Neuronal stem cell (in vitro differentiated cells): ENCODE measurements at regions not wholly inside any gene's neighbourhood (a gene's known extent, or its start where the extent isn't known, plus 50 kb on each side); places are given as distances from the start of the nearest gene placed in this dataset.
"Not testable (repeated sequence)": the region's sequence is repeated elsewhere in the genome, so short reads cannot be mapped to it uniquely, and the experiment has no call there.

Experiments
- DNase-seq: peaks from one replicate; pipeline ENCODE4 v3.0.0-alpha.2; 2013; ENCODE audit warnings: low spot score
- H2AFZ ChIP-seq: one replicate; pipeline ENCODE4 v1.6.1; 2013; ENCODE audit warnings: mild to moderate bottlenecking, low read length, inconsistent platforms
- H2AK5ac ChIP-seq: 2 replicates; pipeline ENCODE4 v1.6.1; 2013; ENCODE audit warnings: low read depth, mild to moderate bottlenecking, inconsistent platforms, low read length, moderate library complexity, mixed read lengths
- H2BK120ac ChIP-seq: 2 replicates; pipeline ENCODE4 v1.6.1; 2013; ENCODE audit warnings: low read depth, mild to moderate bottlenecking, inconsistent platforms, low read length, moderate library complexity, mixed read lengths
- H2BK12ac ChIP-seq: one replicate; pipeline ENCODE4 v1.6.1; 2013; ENCODE audit warnings: low read length, inconsistent platforms
- H2BK15ac ChIP-seq: 2 replicates; pipeline ENCODE4 v1.6.1; 2013; ENCODE audit warnings: mild to moderate bottlenecking, low read length, inconsistent platforms, mixed read lengths
- H2BK5ac ChIP-seq: one replicate; pipeline ENCODE4 v1.6.1; 2013; ENCODE audit warnings: inconsistent platforms, mild to moderate bottlenecking, low read length, moderate library complexity
- H3K14ac ChIP-seq: one replicate; pipeline ENCODE4 v1.6.1; 2013; ENCODE audit warnings: low read length, inconsistent platforms
- H3K18ac ChIP-seq: 2 replicates; pipeline ENCODE4 v1.6.1; 2013; ENCODE audit warnings: low read length, inconsistent platforms
- H3K23ac ChIP-seq: 2 replicates; pipeline ENCODE4 v1.6.1; 2013; ENCODE audit warnings: low read depth, mild to moderate bottlenecking, mixed read lengths, low read length, inconsistent platforms; ENCODE audit not compliant: poor library complexity
- H3K27ac ChIP-seq: replicated peaks from 3 replicates; pipeline ENCODE4 v1.5.1; 2013; ENCODE audit warnings: low read length, inconsistent platforms
- H3K27me3 ChIP-seq, 3 experiments: 2 replicates each; pipeline ENCODE4 v1.6.1; 2013; ENCODE audit warnings: low read length in 3 of 3, mild to moderate bottlenecking in 2 of 3, inconsistent platforms in 1 of 3, low read depth in 1 of 3, mixed read lengths in 1 of 3, moderate library complexity in 1 of 3; ENCODE audit not compliant: control insufficient read depth in 3 of 3, insufficient read depth in 3 of 3
- H3K36me3 ChIP-seq, 2 donors: replicated peaks in 1 of 2; 2 replicates each; pipeline ENCODE4 v1.6.1; 2013; ENCODE audit warnings: low read length in 2 of 2; ENCODE audit not compliant: control insufficient read depth in 2 of 2, insufficient read depth in 2 of 2
- H3K4ac ChIP-seq: 2 replicates; pipeline ENCODE4 v1.6.1; 2013; ENCODE audit warnings: inconsistent platforms, mild to moderate bottlenecking, low read length, moderate library complexity
- H3K4me1 ChIP-seq, 2 donors: 1 replicate in 1 of 2; 2 replicates in 1 of 2; pipeline ENCODE4 v1.6.1; 2013; ENCODE audit warnings: low read length in 2 of 2, low read depth in 1 of 2; ENCODE audit not compliant: control insufficient read depth in 2 of 2, insufficient read depth in 1 of 2
- H3K4me2 ChIP-seq: one replicate; pipeline ENCODE4 v1.6.1; 2013; ENCODE audit warnings: mild to moderate bottlenecking, low read length, inconsistent platforms; ENCODE audit not compliant: insufficient read depth, poor library complexity, severe bottlenecking
- H3K4me3 ChIP-seq, 2 donors: 2 replicates each; pipeline ENCODE4 v1.5.1; 2013; ENCODE audit warnings: low read length in 2 of 2, mild to moderate bottlenecking in 2 of 2, inconsistent platforms in 1 of 2, moderate library complexity in 1 of 2
- H3K79me1 ChIP-seq: one replicate; pipeline ENCODE4 v1.6.1; 2013; ENCODE audit warnings: low read depth, mild to moderate bottlenecking, inconsistent platforms, low read length, moderate library complexity
- H3K9ac ChIP-seq: one replicate; pipeline ENCODE4 v1.6.1; 2013; ENCODE audit warnings: mild to moderate bottlenecking, low read depth, low read length, inconsistent platforms; ENCODE audit not compliant: poor library complexity
- H3K9me3 ChIP-seq, 2 donors: replicated peaks in 1 of 2; 2 replicates each; pipeline versions ENCODE3 to v1.6.1; 2013; ENCODE audit warnings: low read length in 2 of 2, mild to moderate bottlenecking in 2 of 2, inconsistent platforms in 1 of 2, low read depth in 1 of 2, mixed read lengths in 1 of 2, moderate library complexity in 1 of 2; ENCODE audit not compliant: control insufficient read depth in 2 of 2, insufficient read depth in 1 of 2
- H4K8ac ChIP-seq: one replicate; pipeline ENCODE4 v1.6.1; 2013; ENCODE audit warnings: low read depth, mild to moderate bottlenecking, inconsistent platforms, low read length, moderate library complexity
- H4K91ac ChIP-seq: one replicate; pipeline ENCODE4 v1.6.1; 2013; ENCODE audit warnings: low read length, low read depth, mild to moderate bottlenecking, inconsistent platforms; ENCODE audit not compliant: poor library complexity
- WGBS, 2 donors: extraction: QIAGEN DNeasy Blood & Tissue Kit; methylation state at CpG; one replicate each; pipeline ENCODE4 v1.1.7; 2013; ENCODE audit warnings: missing lambda C conversion rate in 2 of 2, mixed read lengths in 1 of 2; ENCODE audit not compliant: insufficient read length in 2 of 2, insufficient replicate concordance in 1 of 2; ENCODE audit errors: extremely low coverage in 2 of 2; 5-methylcytosine and 5-hydroxymethylcytosine counted together

- H3K27me3 ChIP-seq, H2BK12ac ChIP-seq, H2BK15ac ChIP-seq, H2BK120ac ChIP-seq, H2AK5ac ChIP-seq, DNase-seq, H3K27ac ChIP-seq, H3K9me3 ChIP-seq, H2BK5ac ChIP-seq, H3K23ac ChIP-seq, H3K9ac ChIP-seq, H3K36me3 ChIP-seq, H3K4me3 ChIP-seq, H4K91ac ChIP-seq, H3K18ac ChIP-seq, H4K8ac ChIP-seq, H3K79me1 ChIP-seq, H3K4me1 ChIP-seq, H2AFZ ChIP-seq, H3K4ac ChIP-seq, H3K4me2 ChIP-seq, H3K14ac ChIP-seq: not testable (repeated sequence)
- WGBS, 2 donors = no CpG with 5 or more reads among the region's 24 CpGs
These were observed 75.6 kb upstream of the MNS1 start for GRCh38 chr15:56540570-56540969.

- H3K4me2 ChIP-seq, H3K4me1 ChIP-seq, H3K4me3 ChIP-seq, H4K91ac ChIP-seq, H4K8ac ChIP-seq, H3K18ac ChIP-seq, H2BK12ac ChIP-seq, H2AK5ac ChIP-seq, H3K23ac ChIP-seq, H3K79me1 ChIP-seq, H3K9me3 ChIP-seq, H2BK15ac ChIP-seq, H2BK5ac ChIP-seq, DNase-seq, H3K14ac ChIP-seq, H2BK120ac ChIP-seq, H2AFZ ChIP-seq, H3K36me3 ChIP-seq, H3K27ac ChIP-seq, H3K9ac ChIP-seq, H3K4ac ChIP-seq, H3K27me3 ChIP-seq: not testable (repeated sequence)
- WGBS, 2 donors = no CpG with 5 or more reads among the region's 22 CpGs
These were observed 75.2 kb upstream of the MNS1 start for GRCh38 chr15:56540157-56540556.

- no CpG with 5 or more reads among the region's 7 CpGs for WGBS, 2 donors
These were observed 74.1 kb upstream of the MNS1 start for GRCh38 chr15:56538901-56539545.

GRCh38 chr15:56537881-56538280 lies 72.9 kb upstream of the MNS1 start:
- no peak overlapping the region for H4K8ac ChIP-seq
- H3K9me3 ChIP-seq = no peaks in the 10 kb centered on the region
- no CpG with 5 or more reads among the region's 4 CpGs for WGBS, 2 donors
- H2AFZ ChIP-seq = no peak overlapping the region
- no peak overlapping the region for H3K18ac ChIP-seq
- H3K4ac ChIP-seq = no peak overlapping the region
- H3K4me2 ChIP-seq = no peak overlapping the region
- no peak overlapping the region for H3K9ac ChIP-seq
- H3K79me1 ChIP-seq = no peaks in the 10 kb centered on the region
- no peak overlapping the region for H3K23ac ChIP-seq
- no peak overlapping the region for H4K91ac ChIP-seq
- no peak overlapping the region for H2AK5ac ChIP-seq
- H3K4me1 ChIP-seq = peaks cover 1 to 2% of the 10 kb centered on the region in 2 donors
- no peak overlapping the region for H2BK15ac ChIP-seq
- H2BK5ac ChIP-seq = no peak overlapping the region
- no peaks in the 10 kb centered on the region for H3K36me3 ChIP-seq
- no peak overlapping the region for H2BK12ac ChIP-seq
- no peak overlapping the region for H3K27ac ChIP-seq
- DNase-seq = no peak
- H2BK120ac ChIP-seq = no peak overlapping the region
- no peak overlapping the region for H3K14ac ChIP-seq
- no peak overlapping the region for H3K4me3 ChIP-seq
- no peaks in the 10 kb centered on the region for H3K27me3 ChIP-seq

More at GRCh38 chr15:56538901-56539545, 74.1 kb upstream of the MNS1 start:
- no peak overlapping the region for H3K9ac ChIP-seq
- H2BK15ac ChIP-seq = no peak overlapping the region
- no peak overlapping the region for H2BK5ac ChIP-seq
- H3K9me3 ChIP-seq = no peaks in the 10 kb centered on the region
- H2AK5ac ChIP-seq = no peak overlapping the region
- H3K18ac ChIP-seq = no peak overlapping the region
- H2BK12ac ChIP-seq = no peak overlapping the region
- H3K4me1 ChIP-seq = peaks cover 1% of the 10 kb centered on the region in 2 donors
- H3K23ac ChIP-seq = no peak overlapping the region
- H3K4me3 ChIP-seq = no peak overlapping the region
- no peak overlapping the region for H3K4ac ChIP-seq
- H3K27ac ChIP-seq = no peak overlapping the region
- H3K79me1 ChIP-seq = no peaks in the 10 kb centered on the region
- no peak overlapping the region for H4K8ac ChIP-seq
- H3K27me3 ChIP-seq = no peaks in the 10 kb centered on the region
- no peak overlapping the region for H3K14ac ChIP-seq
- H2BK120ac ChIP-seq = no peak overlapping the region
- H3K36me3 ChIP-seq = no peaks in the 10 kb centered on the region
- H2AFZ ChIP-seq = no peak overlapping the region
- H4K91ac ChIP-seq = no peak overlapping the region
- H3K4me2 ChIP-seq = no peak overlapping the region
- DNase-seq = no peak
